ENCODE measurements at regions not wholly inside any gene's neighbourhood (a gene's known extent, or its start where the extent isn't known, plus 50 kb on each side); places are given as distances from the start of the nearest gene placed in this dataset.

GRCh38 chr4:19941434-19941833 lies 310.3 kb upstream of the SLIT2 start:
- no peak overlapping the region for H2BK20ac ChIP-seq (ENCODE audit: low read depth, low read length, poor library complexity, severe bottlenecking)
- Mint-ChIP-seq H3K27me3 (ENCODE audit: low read depth) (no peaks in the 10 kb centered on the region), H3K27ac (no peak overlapping the region), H3K4me3 (no peak overlapping the region), H3K9me3 (no peaks in the 10 kb centered on the region; a peak in 1 of 5 replicates), H3K4me1 (peaks cover 14% of the 10 kb centered on the region in 2 experiments), H3K36me3 (ENCODE audit: insufficient read depth in 1 of 3, low read depth in 3 of 3) (no peaks in the 10 kb centered on the region)
- H2BK5ac ChIP-seq (ENCODE audit: insufficient read length, low read length), result no peak overlapping the region
- no peaks in the 10 kb centered on the region for H3K23me2 ChIP-seq (ENCODE audit: insufficient read length, low read depth, low read length, poor library complexity, severe bottlenecking)
- no peak overlapping the region for H2BK15ac ChIP-seq (ENCODE audit: low read depth, low read length)
- H2BK120ac ChIP-seq (ENCODE audit: low read depth, low read length, poor library complexity, severe bottlenecking), result no peak overlapping the region
- no peak overlapping the region for H3T11ph ChIP-seq (ENCODE audit: low read length)
- no peak overlapping the region for H3K9ac ChIP-seq (ENCODE audit: extremely low read depth, insufficient read length, low read length)
- no peaks in the 10 kb centered on the region; the same call in 1 of the 2 replicates for H3K4me1 ChIP-seq (ENCODE audit: insufficient read depth, low read length)
- no peak overlapping the region for H2BK12ac ChIP-seq (ENCODE audit: insufficient read length, low read depth, low read length)
- no peak overlapping the region for H3K4ac ChIP-seq (ENCODE audit: low read depth, low read length)
- no peak overlapping the region for H4K5ac ChIP-seq (ENCODE audit: insufficient read length, low read depth, low read length)
- DNase-seq, result no peak
- no peak overlapping the region for H3K23ac ChIP-seq (ENCODE audit: insufficient read length, low read depth, low read length)
- H3K79me2 ChIP-seq (ENCODE audit: insufficient read depth, low read length), result no peaks in the 10 kb centered on the region
- no peaks in the 10 kb centered on the region for H3K9me3 ChIP-seq (ENCODE audit: control insufficient read depth, low read depth, low read length)
- H3K4me2 ChIP-seq (ENCODE audit: insufficient read depth, insufficient read length, low read length), result no peak overlapping the region
- H3K14ac ChIP-seq (ENCODE audit: insufficient read depth, low read length), result no peak overlapping the region
- H3K56ac ChIP-seq (ENCODE audit: insufficient read length, low read depth, low read length), result no peak overlapping the region
- H3K27me3 ChIP-seq (ENCODE audit: insufficient read depth, low read length), result no peaks in the 10 kb centered on the region
- no peak overlapping the region for H4K8ac ChIP-seq (replicated peaks; ENCODE audit: insufficient read length, low read depth, low read length)
- H4K91ac ChIP-seq (ENCODE audit: insufficient read length, low read depth, low read length), result no peak overlapping the region
- no CpG with 5 or more reads among the region's 2 CpGs for WGBS (ENCODE audit: extremely low coverage, insufficient read length, low lambda C conversion rate)
- H2AFZ ChIP-seq (ENCODE audit: low read length), result no peak overlapping the region
- no peak overlapping the region for H2AK5ac ChIP-seq (ENCODE audit: insufficient read length, low read length)
- H4K20me1 ChIP-seq (ENCODE audit: control insufficient read depth, insufficient read depth, insufficient read length), result no peaks in the 10 kb centered on the region
- no peaks in the 10 kb centered on the region for H3K79me1 ChIP-seq (ENCODE audit: insufficient read depth, low read depth, low read length, poor library complexity, severe bottlenecking)
- no peak for TF ChIP-seq CTCF (conservative IDR thresholded peaks at IDR 0.05)
- no peak overlapping the region for H3K27ac ChIP-seq (ENCODE audit: insufficient read length, low read depth, low read length)
- H3K18ac ChIP-seq (ENCODE audit: insufficient read length, low read depth, low read length), result no peak overlapping the region
